Panc1 (cell line): ENCODE measurements at regions not wholly inside any gene's neighbourhood (a gene's known extent, or its start where the extent isn't known, plus 50 kb on each side); places are given as distances from the start of the nearest gene placed in this dataset.

Experiments
- POLR2AphosphoS5 ChIP-seq: IDR thresholded peaks from 2 replicates; pipeline ENCODE4 v1.6.1; 2012; ENCODE audit warnings: mild to moderate bottlenecking, low read depth, low read length, moderate library complexity
- TCF7L2 ChIP-seq: IDR thresholded peaks from 2 replicates; pipeline ENCODE4 v1.6.1; 2011; ENCODE audit warnings: mild to moderate bottlenecking, low read depth, low read length, inconsistent platforms
- TF ChIP-seq, protein P1 (sequence below): fragments of 450-650 bp; IDR thresholded peaks from 2 replicates; pipeline ENCODE4 v1.5.1; 2017; ENCODE audit warnings: mild to moderate bottlenecking
- TF ChIP-seq, protein P2 (sequence below), 2 experiments: IDR thresholded peaks; 2 replicates each; pipeline ENCODE4 v1.6.1; 2011 to 2012; ENCODE audit warnings: low read depth in 2 of 2, control low read depth in 1 of 2, low read length in 1 of 2, mild to moderate bottlenecking in 1 of 2, moderate library complexity in 1 of 2; ENCODE audit not compliant: insufficient read depth in 1 of 2

DNA sequence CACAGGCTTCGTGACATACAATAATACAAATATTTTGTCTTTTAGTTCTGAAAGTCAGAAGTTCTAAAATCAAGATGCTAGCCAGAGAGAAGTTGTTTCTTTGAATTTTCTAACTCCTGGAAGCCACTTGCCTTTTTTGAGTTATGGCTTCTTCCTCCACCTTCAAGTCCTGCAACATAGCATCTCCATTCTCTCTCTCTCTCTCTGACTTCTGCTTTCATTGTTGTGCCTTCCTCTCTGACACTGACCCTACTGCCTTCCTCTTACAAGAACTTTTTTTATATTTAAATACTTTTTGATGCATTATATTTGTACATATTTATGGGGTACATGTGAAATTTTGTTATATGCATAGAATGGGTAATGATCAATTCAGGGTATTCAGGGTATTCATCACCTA lies 205.9 kb downstream of the MAP2K6 start:
- TF ChIP-seq POLR2AphosphoS5, result no peak
- TF ChIP-seq, protein P1, sequence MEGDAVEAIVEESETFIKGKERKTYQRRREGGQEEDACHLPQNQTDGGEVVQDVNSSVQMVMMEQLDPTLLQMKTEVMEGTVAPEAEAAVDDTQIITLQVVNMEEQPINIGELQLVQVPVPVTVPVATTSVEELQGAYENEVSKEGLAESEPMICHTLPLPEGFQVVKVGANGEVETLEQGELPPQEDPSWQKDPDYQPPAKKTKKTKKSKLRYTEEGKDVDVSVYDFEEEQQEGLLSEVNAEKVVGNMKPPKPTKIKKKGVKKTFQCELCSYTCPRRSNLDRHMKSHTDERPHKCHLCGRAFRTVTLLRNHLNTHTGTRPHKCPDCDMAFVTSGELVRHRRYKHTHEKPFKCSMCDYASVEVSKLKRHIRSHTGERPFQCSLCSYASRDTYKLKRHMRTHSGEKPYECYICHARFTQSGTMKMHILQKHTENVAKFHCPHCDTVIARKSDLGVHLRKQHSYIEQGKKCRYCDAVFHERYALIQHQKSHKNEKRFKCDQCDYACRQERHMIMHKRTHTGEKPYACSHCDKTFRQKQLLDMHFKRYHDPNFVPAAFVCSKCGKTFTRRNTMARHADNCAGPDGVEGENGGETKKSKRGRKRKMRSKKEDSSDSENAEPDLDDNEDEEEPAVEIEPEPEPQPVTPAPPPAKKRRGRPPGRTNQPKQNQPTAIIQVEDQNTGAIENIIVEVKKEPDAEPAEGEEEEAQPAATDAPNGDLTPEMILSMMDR, result no peak
- TF ChIP-seq TCF7L2, result no peak
- TF ChIP-seq, protein P2, sequence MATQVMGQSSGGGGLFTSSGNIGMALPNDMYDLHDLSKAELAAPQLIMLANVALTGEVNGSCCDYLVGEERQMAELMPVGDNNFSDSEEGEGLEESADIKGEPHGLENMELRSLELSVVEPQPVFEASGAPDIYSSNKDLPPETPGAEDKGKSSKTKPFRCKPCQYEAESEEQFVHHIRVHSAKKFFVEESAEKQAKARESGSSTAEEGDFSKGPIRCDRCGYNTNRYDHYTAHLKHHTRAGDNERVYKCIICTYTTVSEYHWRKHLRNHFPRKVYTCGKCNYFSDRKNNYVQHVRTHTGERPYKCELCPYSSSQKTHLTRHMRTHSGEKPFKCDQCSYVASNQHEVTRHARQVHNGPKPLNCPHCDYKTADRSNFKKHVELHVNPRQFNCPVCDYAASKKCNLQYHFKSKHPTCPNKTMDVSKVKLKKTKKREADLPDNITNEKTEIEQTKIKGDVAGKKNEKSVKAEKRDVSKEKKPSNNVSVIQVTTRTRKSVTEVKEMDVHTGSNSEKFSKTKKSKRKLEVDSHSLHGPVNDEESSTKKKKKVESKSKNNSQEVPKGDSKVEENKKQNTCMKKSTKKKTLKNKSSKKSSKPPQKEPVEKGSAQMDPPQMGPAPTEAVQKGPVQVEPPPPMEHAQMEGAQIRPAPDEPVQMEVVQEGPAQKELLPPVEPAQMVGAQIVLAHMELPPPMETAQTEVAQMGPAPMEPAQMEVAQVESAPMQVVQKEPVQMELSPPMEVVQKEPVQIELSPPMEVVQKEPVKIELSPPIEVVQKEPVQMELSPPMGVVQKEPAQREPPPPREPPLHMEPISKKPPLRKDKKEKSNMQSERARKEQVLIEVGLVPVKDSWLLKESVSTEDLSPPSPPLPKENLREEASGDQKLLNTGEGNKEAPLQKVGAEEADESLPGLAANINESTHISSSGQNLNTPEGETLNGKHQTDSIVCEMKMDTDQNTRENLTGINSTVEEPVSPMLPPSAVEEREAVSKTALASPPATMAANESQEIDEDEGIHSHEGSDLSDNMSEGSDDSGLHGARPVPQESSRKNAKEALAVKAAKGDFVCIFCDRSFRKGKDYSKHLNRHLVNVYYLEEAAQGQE (IDR thresholded peaks at IDR 0.05; ENCODE audit: insufficient read depth in 1 of 2, low read depth in 2 of 2, low read length in 1 of 2), result no peak
